HFFc6 (cell line): ENCODE measurements at regions not wholly inside any gene's neighbourhood (a gene's known extent, or its start where the extent isn't known, plus 50 kb on each side); places are given as distances from the start of the nearest gene placed in this dataset.

Source experiments
- DNase-seq: peaks from one replicate; pipeline ENCODE4 v3.0.0-alpha.2; 2018
- H3K27ac Mint-ChIP-seq: 2 replicates; pipeline ENCODE4 v1.8.0; 2020; ENCODE audit warnings: mild to moderate bottlenecking, mixed read lengths
- H3K27me3 Mint-ChIP-seq: 2 replicates; pipeline ENCODE4 v1.8.0; 2021; ENCODE audit warnings: mild to moderate bottlenecking, moderate library complexity, mixed read lengths; ENCODE audit not compliant: insufficient read depth
- H3K36me3 Mint-ChIP-seq: 2 replicates; pipeline ENCODE4 v1.8.0; 2021; ENCODE audit warnings: low read depth, mixed read lengths
- H3K4me1 Mint-ChIP-seq: 2 replicates; pipeline ENCODE4 v1.8.0; 2020; ENCODE audit warnings: low read depth, mixed read lengths
- H3K4me3 Mint-ChIP-seq: 2 replicates; pipeline ENCODE4 v1.8.0; 2020; ENCODE audit warnings: mild to moderate bottlenecking, moderate library complexity, mixed read lengths
- H3K9me3 Mint-ChIP-seq: 2 replicates; pipeline ENCODE4 v1.8.0; 2020; ENCODE audit warnings: mild to moderate bottlenecking, mixed read lengths
- CTCF ChIP-seq: fragments of 200-600 bp; sonication (generic); IDR thresholded peaks from 2 replicates; pipeline ENCODE4 v1.5.0; 2021; ENCODE audit warnings: antibody characterized with exemption, mild to moderate bottlenecking

- H3K27ac Mint-ChIP-seq = no peak overlapping the region
These were observed 186.5 kb upstream of the WWC1 start for GRCh38 chr5:168104811-168105481.

GRCh38 chr5:168106008-168106761 is 185.3 kb upstream of the WWC1 start:
- TF ChIP-seq CTCF = no peak
- Mint-ChIP-seq H3K27ac (peak overlapping the region; percentile 67), H3K36me3 (no peaks in the 10 kb centered on the region), H3K9me3 (no peaks in the 10 kb centered on the region), H3K4me1 (peaks cover 63% of the 10 kb centered on the region), H3K27me3 (peaks cover 21% of the 10 kb centered on the region), H3K4me3 (peak overlapping the region; percentile 16; the same call in 1 of the 2 replicates)
- peak; percentile 78 for DNase-seq

More at GRCh38 chr5:168104811-168105481, 186.5 kb upstream of the WWC1 start:
- Mint-ChIP-seq H3K36me3 (no peaks in the 10 kb centered on the region), H3K9me3 (no peaks in the 10 kb centered on the region), H3K4me3 (no peak overlapping the region; the same call in 1 of the 2 replicates), H3K4me1 (peaks cover 54% of the 10 kb centered on the region), H3K27me3 (peaks cover 21% of the 10 kb centered on the region)
- DNase-seq = no peak
- TF ChIP-seq CTCF = peak; percentile 64

GRCh38 chr5:168109441-168109840 is 182.0 kb upstream of the WWC1 start:
- no peak for DNase-seq
- peaks cover 66% of the 10 kb centered on the region for H3K4me1 Mint-ChIP-seq
- TF ChIP-seq CTCF = no peak
- H3K4me3 Mint-ChIP-seq = no peak overlapping the region
- H3K27ac Mint-ChIP-seq = no peak overlapping the region
- H3K9me3 Mint-ChIP-seq = no peaks in the 10 kb centered on the region
- H3K27me3 Mint-ChIP-seq = peaks cover 12% of the 10 kb centered on the region
- H3K36me3 Mint-ChIP-seq = no peaks in the 10 kb centered on the region

DNA sequence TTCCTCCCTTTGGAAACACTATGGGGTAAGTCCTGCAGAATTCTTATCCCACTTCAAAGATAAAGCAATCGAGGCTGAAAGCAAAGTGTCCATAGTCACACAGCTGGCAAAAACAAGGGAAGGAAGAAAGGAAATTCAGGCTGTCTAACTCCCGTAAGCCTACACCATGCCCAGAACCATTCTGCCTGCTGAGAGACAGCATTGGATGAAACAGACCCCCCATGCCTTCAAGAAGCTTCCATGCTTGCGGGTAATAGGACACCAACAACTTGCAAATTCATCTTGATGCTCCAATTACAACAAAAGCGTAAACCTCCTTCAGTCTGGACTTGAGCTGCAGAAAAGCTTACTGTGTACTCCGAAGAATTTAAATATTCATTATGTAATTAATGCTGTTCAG is 181.1 kb upstream of the WWC1 start:
- H3K4me1 Mint-ChIP-seq = peaks cover 57% of the 10 kb centered on the region
- no peak overlapping the region for H3K27ac Mint-ChIP-seq
- TF ChIP-seq CTCF = no peak
- DNase-seq = no peak
- peaks cover 12% of the 10 kb centered on the region for H3K27me3 Mint-ChIP-seq
- H3K4me3 Mint-ChIP-seq = no peak overlapping the region
- H3K9me3 Mint-ChIP-seq = no peaks in the 10 kb centered on the region
- no peaks in the 10 kb centered on the region for H3K36me3 Mint-ChIP-seq

DNA sequence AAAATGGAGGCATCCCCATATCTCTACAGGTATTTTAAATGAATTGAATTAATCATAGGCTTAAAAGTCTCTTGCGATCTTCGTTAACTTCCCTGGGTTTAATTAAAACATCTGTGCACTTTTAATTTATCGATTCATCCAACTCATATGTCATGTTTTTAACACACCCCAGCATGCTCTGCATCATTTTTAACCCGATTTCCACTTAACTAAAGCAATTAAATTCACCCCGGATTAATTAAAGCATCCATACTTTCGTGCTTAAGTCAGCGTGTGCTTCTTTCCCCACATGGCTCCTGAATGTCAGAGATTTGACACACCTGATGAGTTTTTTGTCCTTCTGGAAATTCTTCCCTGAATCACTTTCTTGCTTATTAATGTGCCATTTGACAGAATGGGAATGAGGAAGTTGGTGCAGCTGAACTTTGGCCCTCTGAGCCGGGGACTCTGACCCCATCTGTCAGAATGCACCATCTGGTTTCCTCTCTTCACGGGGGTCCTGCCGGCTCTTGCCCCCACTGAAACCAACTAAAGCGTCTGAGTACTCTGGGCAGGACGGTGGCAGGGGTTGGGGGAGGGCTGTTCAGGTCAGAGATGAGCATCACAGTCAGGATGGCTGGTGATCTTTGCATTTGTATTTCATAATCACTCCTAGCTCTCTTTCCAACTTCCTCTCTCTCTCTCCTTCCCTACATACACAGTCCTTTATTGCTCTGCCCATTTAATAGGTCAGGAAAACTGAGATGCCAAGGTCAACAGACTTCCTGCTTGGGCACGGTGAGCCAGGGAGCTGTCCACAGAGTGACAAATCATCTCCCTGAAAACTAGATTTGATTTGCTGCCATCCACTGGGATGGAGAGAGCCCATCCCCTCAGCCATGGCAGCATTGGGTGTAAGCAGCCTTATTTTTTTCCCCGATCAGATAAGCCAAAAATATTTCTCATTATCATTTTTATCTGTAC is 180.3 kb upstream of the WWC1 start:
- Mint-ChIP-seq H3K4me3 (no peak overlapping the region), H3K27me3 (peaks cover 12% of the 10 kb centered on the region), H3K9me3 (no peaks in the 10 kb centered on the region), H3K4me1 (peaks cover 56% of the 10 kb centered on the region), H3K36me3 (no peaks in the 10 kb centered on the region), H3K27ac (no peak overlapping the region)
- DNase-seq = no peak
- TF ChIP-seq CTCF = no peak
